Panc1 (cell line): ENCODE measurements at regions not wholly inside any gene's neighbourhood (a gene's known extent, or its start where the extent isn't known, plus 50 kb on each side); places are given as distances from the start of the nearest gene placed in this dataset.

Source experiments
- POLR2AphosphoS5 ChIP-seq: IDR thresholded peaks from 2 replicates; pipeline ENCODE4 v1.6.1; 2012; ENCODE audit warnings: mild to moderate bottlenecking, low read depth, low read length, moderate library complexity
- TF ChIP-seq, protein P1 (sequence below), 2 experiments: IDR thresholded peaks; 2 replicates each; pipeline ENCODE4 v1.6.1; 2011 to 2012; ENCODE audit warnings: low read depth in 2 of 2, control low read depth in 1 of 2, low read length in 1 of 2, mild to moderate bottlenecking in 1 of 2, moderate library complexity in 1 of 2; ENCODE audit not compliant: insufficient read depth in 1 of 2
- TF ChIP-seq, protein P2 (sequence below): fragments of 450-650 bp; IDR thresholded peaks from 2 replicates; pipeline ENCODE4 v1.5.1; 2017; ENCODE audit warnings: mild to moderate bottlenecking

- TF ChIP-seq, protein P1, sequence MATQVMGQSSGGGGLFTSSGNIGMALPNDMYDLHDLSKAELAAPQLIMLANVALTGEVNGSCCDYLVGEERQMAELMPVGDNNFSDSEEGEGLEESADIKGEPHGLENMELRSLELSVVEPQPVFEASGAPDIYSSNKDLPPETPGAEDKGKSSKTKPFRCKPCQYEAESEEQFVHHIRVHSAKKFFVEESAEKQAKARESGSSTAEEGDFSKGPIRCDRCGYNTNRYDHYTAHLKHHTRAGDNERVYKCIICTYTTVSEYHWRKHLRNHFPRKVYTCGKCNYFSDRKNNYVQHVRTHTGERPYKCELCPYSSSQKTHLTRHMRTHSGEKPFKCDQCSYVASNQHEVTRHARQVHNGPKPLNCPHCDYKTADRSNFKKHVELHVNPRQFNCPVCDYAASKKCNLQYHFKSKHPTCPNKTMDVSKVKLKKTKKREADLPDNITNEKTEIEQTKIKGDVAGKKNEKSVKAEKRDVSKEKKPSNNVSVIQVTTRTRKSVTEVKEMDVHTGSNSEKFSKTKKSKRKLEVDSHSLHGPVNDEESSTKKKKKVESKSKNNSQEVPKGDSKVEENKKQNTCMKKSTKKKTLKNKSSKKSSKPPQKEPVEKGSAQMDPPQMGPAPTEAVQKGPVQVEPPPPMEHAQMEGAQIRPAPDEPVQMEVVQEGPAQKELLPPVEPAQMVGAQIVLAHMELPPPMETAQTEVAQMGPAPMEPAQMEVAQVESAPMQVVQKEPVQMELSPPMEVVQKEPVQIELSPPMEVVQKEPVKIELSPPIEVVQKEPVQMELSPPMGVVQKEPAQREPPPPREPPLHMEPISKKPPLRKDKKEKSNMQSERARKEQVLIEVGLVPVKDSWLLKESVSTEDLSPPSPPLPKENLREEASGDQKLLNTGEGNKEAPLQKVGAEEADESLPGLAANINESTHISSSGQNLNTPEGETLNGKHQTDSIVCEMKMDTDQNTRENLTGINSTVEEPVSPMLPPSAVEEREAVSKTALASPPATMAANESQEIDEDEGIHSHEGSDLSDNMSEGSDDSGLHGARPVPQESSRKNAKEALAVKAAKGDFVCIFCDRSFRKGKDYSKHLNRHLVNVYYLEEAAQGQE (IDR thresholded peaks at IDR 0.05; ENCODE audit: insufficient read depth in 1 of 2, low read depth in 2 of 2, low read length in 1 of 2): no peak
- TF ChIP-seq, protein P2, sequence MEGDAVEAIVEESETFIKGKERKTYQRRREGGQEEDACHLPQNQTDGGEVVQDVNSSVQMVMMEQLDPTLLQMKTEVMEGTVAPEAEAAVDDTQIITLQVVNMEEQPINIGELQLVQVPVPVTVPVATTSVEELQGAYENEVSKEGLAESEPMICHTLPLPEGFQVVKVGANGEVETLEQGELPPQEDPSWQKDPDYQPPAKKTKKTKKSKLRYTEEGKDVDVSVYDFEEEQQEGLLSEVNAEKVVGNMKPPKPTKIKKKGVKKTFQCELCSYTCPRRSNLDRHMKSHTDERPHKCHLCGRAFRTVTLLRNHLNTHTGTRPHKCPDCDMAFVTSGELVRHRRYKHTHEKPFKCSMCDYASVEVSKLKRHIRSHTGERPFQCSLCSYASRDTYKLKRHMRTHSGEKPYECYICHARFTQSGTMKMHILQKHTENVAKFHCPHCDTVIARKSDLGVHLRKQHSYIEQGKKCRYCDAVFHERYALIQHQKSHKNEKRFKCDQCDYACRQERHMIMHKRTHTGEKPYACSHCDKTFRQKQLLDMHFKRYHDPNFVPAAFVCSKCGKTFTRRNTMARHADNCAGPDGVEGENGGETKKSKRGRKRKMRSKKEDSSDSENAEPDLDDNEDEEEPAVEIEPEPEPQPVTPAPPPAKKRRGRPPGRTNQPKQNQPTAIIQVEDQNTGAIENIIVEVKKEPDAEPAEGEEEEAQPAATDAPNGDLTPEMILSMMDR: no peak
- TF ChIP-seq POLR2AphosphoS5: no peak
These were observed 105.5 kb downstream of the BCOR start for GRCh38 chrX:39992300-39992699.
